Activated T-cell treated with anti-CD3 and anti-CD28 coated beads for 48 hours (primary cell): ENCODE measurements at regions not wholly inside any gene's neighbourhood (a gene's known extent, or its start where the extent isn't known, plus 50 kb on each side); places are given as distances from the start of the nearest gene placed in this dataset.

ENCODE experiments used
- DNase-seq: peaks from one replicate; pipeline ENCODE4 v3.0.0-alpha.2; 2020; ENCODE audit warnings: low read depth

DNA sequence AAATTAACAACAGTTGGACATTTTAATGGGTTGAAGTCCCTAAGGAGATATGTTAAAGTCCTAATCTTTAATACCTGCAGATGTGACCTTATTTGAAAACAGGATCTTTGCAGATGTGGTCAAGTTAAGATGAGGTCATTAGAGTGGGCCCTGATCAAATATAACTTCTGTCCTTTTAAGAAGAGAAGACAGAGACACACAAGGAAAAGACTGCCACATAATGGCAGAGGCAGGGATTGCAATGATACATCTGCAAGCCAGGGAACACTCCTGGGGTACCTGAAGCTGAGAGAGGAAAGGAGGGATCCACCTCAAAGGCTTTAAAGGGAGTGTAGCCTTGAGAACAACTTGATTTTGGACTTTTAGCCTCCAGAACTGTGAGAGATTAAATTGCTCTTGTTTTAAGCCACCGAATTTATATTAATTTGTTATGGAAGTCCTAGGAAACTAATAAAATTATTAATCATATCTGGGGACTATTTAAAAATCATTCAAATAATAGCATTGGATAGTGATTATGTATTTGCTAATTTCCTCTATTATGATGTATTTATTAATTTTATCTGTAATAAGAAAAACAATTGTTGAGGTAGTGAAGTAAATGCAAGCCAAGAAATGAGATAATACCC lies 700.0 kb upstream of the PCDH15 start:
- no peak for DNase-seq

GRCh38 chr10:55497893-55498499 lies 697.0 kb upstream of the PCDH15 start:
- no peak for DNase-seq

DNA sequence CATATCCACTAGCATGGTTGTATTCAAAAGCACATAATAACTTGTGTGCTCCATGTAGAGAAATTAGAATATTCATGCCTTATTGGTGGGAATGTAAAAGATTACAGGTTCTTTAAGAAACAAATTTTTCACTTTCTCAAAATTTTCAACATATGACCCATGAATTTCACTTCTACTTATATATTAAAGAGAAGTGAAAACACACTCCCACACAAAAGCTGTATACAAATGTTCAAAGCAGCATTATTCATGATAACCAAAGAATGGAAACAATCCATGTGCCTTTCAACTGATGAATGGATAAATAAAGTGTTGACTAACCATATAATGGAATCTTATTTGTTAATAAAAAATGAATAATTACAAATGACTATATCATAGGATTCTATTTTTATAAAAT lies 694.5 kb upstream of the PCDH15 start:
- no peak for DNase-seq

GRCh38 chr10:55491712-55492111 lies 690.7 kb upstream of the PCDH15 start:
- DNase-seq = no peak

- DNase-seq = no peak
Observed at GRCh38 chr10:55485827-55486226, 684.8 kb upstream of the PCDH15 start.

DNA sequence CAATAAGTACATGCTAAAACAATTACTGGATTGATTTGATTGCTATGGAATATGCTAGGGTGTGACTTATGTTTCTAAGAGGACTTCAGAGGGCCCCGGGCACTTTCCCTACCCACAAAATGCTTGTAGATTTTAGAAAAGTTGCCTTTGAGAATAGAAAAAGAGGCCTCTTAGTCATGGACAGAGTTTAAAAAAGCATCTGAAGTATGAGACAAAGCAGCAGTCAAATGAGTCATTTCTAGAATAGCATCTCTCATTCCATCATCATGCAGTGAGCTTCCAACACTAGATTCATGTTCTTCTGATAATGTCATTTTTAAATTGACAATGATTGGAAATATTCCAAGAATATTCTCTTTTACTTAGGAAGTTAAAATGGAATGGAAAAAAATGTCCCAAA lies 675.1 kb upstream of the PCDH15 start:
- DNase-seq = no peak

DNA sequence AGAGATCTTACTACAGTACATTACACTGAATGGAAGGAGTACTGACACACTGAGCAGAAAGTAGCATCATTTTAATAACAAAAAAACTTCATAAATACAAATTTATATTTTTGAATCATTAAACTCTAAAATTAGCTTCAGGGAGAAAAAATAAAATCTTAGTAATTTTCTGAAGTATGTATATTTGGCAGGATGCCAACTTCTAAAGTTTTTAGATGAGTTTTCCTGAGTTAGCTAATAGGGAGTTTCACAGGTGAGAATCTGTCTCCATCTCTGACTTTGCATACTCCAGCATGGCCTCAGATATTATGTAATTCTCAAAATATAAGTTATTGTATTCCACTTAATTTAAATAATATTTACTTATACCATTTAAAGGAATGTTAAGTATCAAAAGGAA lies 673.2 kb upstream of the PCDH15 start:
- DNase-seq = no peak

DNA sequence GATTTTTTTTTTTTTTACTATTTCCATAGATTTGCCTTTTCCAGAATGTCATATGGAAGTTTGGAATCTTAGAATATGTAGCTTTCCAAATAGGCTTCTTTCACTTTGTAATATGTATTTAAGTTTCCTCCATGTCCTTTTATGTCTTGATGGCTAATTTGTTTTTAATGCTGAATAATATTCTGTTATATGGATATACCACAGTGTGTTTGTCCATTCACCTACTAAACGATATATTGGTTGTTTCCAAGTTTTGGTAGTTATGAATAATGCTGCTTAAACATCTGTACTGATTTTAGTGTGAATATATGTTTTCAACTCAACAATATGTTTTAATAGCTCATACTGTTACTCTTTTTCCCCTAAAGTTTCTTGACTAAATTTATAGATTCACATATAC lies 669.8 kb upstream of the PCDH15 start:
- no peak for DNase-seq

- no peak for DNase-seq
Observed at GRCh38 chr10:55466806-55467504, 665.9 kb upstream of the PCDH15 start.

DNA sequence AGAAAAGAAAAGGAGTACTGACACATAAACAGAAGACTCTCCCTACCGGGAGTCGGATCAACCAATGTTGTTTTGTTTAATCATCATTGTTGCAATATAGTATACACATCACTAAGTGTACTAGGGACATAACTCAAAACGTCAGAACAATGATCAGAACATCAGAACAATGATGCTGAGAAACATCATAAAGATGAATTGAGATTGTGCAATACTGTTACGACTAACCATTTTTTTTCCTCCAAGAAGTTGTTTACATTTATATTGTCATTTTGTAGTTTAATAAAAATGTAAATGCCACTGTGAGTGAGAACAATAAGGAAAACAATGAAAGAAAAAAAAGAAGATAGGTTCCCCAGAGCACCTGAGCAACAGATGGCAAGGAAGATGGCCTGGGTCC lies 663.1 kb upstream of the PCDH15 start:
- DNase-seq = no peak

- DNase-seq = no peak
Observed at GRCh38 chr10:55460008-55460407, 659.0 kb upstream of the PCDH15 start.

DNA sequence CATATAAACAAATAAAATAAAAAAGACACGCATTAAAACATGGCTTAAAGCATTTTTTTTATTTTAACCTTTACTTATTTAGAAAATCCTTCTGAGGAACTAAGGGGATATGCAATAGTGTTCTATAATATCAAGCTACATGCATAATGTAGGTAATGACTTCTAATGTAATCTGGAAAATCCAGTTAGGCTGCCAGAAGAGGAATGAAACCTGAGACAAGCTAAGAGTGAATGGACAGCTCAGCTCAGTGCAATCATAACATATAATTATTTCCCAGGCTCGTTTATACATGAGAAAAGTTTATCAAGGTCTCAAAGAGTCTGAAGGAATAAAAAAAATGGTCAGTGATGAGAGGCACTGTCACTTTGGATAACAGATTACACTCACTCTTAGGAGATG lies 649.0 kb upstream of the PCDH15 start:
- DNase-seq = no peak

- DNase-seq = no peak
Observed at GRCh38 chr10:55446441-55447002, 645.5 kb upstream of the PCDH15 start.

GRCh38 chr10:55441777-55442176 lies 640.7 kb upstream of the PCDH15 start:
- no peak for DNase-seq

DNA sequence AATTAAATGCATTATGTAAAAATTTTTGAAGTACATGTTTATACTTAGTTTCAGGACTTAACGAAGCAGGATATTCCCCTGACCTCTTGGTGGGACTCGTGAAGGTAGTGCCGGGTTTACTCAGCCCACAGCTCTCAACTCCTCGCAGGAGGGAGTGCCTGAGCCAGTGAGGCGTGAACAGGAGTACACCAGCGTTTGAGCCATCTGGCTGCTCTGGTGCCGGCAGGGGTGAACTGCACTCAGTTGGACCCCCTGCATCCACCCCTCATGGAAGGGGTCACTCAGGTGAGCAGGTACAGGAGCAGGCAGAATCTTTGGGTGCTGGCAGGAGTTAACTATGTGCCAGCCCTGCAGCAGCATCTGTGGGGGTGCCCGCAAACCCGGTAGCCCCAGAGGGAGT lies 625.1 kb upstream of the PCDH15 start:
- no peak for DNase-seq

DNA sequence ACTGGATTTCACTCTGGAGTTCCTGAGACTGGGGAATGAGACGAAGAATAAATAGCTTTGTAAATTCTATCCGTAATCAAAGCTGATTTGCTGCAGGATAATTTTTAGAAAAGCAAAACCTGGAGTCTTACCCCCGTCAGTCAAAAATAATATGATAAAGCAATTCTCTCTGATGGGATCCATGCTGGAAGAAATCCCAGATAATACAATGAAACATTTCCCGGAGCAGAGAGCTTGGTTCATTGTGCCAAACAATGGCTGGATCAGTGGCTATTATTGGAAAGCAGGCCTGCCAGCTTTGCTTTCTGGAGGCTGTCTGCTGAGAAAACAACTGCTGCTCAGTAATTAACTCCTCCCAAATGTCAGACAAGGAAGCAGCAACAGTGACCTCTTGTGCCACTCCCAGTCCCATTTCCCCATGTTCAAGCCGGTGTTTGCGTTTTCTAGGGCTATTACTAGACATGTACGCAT lies 609.4 kb upstream of the PCDH15 start:
- DNase-seq = no peak

DNA sequence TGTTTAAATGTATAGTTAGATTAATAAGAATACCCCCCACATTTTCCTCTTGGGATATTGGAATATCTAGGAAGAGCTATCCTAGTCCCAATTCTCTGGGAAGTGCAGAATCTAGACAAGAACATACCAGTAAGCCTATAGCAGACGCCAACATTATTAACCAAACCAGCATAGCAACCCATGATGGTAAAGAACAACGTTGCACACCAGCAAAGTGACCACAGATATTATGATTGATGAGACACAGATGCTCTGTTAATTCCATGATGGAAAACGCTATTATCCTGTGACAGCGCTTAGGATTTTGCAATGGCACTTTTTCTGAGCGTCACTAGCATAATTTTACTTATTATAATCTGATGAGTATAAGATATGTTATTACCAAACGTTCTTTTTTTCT lies 603.1 kb upstream of the PCDH15 start:
- no peak for DNase-seq

DNA sequence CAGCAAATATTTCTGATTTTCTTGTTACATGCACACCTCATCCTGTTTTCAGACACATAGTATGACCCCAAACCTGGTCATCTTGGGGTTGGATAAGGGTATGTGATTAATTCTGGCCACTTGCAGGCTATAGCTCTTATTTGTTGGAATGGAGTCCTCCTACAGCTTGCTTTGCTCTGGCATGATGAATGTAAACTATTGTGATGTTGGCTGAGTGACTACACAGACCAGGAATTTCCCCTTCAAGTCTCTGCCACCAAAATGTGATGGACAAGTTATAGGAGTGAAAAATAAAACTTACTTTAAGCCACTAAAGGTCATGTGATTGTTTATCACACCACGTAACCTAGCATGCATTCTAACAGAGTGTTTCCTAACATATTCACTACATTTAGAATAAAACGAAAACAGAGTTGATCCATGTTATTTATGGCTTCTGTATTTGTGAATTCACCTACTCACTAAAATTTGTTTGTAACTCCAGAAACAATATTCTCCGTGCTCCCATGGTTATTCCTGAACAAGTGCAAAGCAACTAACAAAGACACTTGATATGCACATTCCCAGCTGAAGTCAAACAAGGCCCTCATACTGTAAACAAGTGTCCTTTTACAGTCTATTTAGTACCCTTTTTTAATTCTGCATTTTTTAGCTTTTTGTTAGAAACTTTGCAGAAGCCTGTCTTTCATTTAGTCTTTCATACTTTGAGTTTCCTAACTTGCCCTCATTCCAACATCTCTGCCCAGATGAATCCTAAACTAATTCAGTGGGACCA lies 599.2 kb upstream of the PCDH15 start:
- DNase-seq = no peak

DNA sequence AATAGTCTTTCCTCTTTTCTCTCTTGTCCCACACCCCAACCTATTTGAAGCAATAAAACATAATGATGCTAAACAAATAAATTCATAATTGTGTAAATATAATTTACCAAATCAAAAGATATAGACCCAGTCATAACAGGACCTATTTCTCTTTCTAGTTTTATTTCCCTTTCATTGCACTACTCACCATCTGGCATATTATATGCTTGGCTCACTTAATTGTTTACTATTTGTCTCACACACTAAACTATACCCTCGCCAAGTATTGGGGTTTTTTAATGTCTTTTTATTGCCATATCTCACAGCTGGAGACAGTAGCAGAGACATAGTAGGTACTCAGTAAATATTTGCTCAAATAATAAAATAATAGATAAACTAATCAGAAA lies 597.5 kb upstream of the PCDH15 start:
- DNase-seq = no peak

GRCh38 chr10:55397777-55398496 lies 596.9 kb upstream of the PCDH15 start:
- DNase-seq = no peak

DNA sequence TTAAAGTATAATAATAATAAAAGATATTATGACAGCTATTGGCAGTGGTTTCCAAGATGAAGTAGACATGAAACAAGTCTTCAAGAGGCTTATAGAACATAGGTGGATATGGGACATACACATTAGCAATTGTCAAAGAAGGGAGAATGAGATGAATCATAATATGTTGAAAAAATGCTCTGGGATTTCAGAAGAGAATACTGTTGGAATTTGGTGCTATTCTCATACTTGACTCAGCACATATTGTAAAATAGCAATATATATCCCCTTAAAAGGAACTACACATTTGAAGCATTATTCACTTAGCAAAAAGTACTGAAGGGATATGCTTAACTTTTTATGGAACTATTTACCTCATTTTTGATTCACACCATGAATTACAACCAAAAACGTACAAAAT lies 577.2 kb upstream of the PCDH15 start:
- DNase-seq = no peak

DNA sequence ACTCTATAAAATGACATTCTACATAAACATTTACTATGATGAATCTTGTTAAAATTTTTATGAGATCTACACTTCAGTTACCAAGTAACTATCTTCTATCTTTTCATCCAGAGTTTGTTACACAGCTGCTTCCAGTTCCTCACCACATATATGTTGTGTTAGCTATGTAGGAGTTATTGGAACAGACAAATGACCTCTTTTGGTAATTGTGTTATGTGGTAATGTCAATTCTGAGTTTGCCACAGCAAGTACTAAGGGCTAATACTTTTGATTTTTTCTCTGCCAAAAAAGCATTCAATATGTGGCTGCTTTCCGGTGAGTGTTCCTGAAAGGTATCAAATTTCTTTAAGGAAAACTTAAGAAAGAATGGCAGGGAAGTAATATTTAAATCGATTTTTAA lies 573.9 kb upstream of the PCDH15 start:
- DNase-seq = no peak
